IPS DF 4.7 (cell line): ENCODE measurements at regions not wholly inside any gene's neighbourhood (a gene's known extent, or its start where the extent isn't known, plus 50 kb on each side); places are given as distances from the start of the nearest gene placed in this dataset.
A peak's percentile ranks its signal among the peaks of the same experiment; 100 is the strongest.

Source experiments
- DNase-seq: peaks from one replicate; pipeline ENCODE4 v3.0.0-alpha.2; 2013; ENCODE audit warnings: low spot score; ENCODE audit errors: extremely low read depth

- DNase-seq, result no peak
These were observed 65.7 kb upstream of the EXOC1L start for GRCh38 chr4:55753856-55754255.

GRCh38 chr4:55754754-55755350, 64.7 kb upstream of the EXOC1L start:
- no peak for DNase-seq

- DNase-seq, result no peak
These were observed 63.4 kb upstream of the EXOC1L start for GRCh38 chr4:55756208-55756607.

GRCh38 chr4:55757356-55757952, 62.1 kb upstream of the EXOC1L start:
- no peak for DNase-seq

- DNase-seq, result no peak
These were observed 61.5 kb upstream of the EXOC1L start for GRCh38 chr4:55758066-55758465.

- DNase-seq, result no peak
These were observed 61.0 kb upstream of the EXOC1L start for GRCh38 chr4:55758570-55758969.

GRCh38 chr4:55762819-55763218, 56.8 kb upstream of the EXOC1L start:
- no peak for DNase-seq

- DNase-seq, result no peak
These were observed 55.6 kb upstream of the EXOC1L start for GRCh38 chr4:55763996-55764395.

GRCh38 chr4:55765070-55765469, 54.5 kb upstream of the EXOC1L start:
- DNase-seq, result no peak

GRCh38 chr4:55768291-55768690, 51.3 kb upstream of the EXOC1L start:
- peak; percentile 49 for DNase-seq
